ENCODE measurements at regions not wholly inside any gene's neighbourhood (a gene's known extent, or its start where the extent isn't known, plus 50 kb on each side); places are given as distances from the start of the nearest gene placed in this dataset.
A peak's percentile ranks its signal among the peaks of the same experiment; 100 is the strongest.

DNA sequence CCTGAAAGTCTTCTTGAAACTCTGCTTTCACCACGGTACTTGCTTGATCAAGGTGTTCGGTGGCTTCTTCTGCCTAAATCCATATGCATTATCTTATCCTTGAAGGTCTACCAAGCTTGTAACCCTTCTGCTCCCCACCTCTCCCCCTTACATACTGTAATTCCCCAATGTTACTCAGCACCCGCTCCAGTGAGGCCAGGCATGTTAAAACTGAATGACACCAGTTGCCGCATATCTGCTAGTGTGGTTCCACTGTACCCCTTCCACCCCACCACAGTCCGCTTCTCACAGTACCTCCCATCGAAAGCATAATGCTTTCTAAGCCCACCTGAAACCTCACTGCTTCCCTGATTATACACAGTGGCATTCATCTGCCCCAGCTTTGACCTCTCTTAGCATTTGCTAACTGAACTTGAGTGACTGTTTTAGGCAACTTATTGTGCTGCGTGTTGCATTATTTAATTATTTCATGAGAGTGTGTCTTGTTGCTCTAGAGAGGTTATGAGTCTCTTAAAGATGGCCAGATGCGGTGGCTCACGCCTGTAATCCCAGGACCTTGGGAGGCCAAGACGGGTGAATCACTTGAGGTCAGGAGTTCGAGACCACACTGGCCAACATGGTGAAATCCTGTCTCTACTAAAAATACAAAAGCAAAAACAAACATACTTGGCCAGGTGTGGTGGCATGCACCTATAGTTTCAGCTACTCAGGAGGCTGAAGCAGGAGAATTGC, 87.6 kb upstream of the MBNL2 start:
- no peak overlapping the region for H3K4me2 ChIP-seq (ENCODE audit: low read depth, low read length, poor library complexity, severe bottlenecking)
- H3K27ac ChIP-seq (ENCODE audit: low read length) = no peak overlapping the region
- peaks cover 4% of the 10 kb centered on the region; the same call in 1 of the 2 replicates for H3K4me1 ChIP-seq (ENCODE audit: low read length)
- H2AFZ ChIP-seq (ENCODE audit: low read length) = no peak overlapping the region
- no peak overlapping the region for H3K9ac ChIP-seq (ENCODE audit: low read length)
- H3K9me2 ChIP-seq (replicated peaks; ENCODE audit: insufficient read depth, low read length) = no peaks in the 10 kb centered on the region
- H3K27me3 ChIP-seq (ENCODE audit: low read length) = no peaks in the 10 kb centered on the region
- H3K9me3 ChIP-seq (ENCODE audit: low read length) = no peaks in the 10 kb centered on the region
- H3K79me2 ChIP-seq (ENCODE audit: low read length) = no peaks in the 10 kb centered on the region
- H4K20me1 ChIP-seq (ENCODE audit: insufficient read depth, low read depth, low read length) = no peaks in the 10 kb centered on the region
- no peak overlapping the region for H3K4me3 ChIP-seq (ENCODE audit: low read length)
- no peak for DNase-seq
- no peaks in the 10 kb centered on the region for H3K36me3 ChIP-seq (ENCODE audit: insufficient read depth, low read length)

GRCh38 chr13:97135883-97136282, 86.2 kb upstream of the MBNL2 start:
- Histone ChIP-seq H3K9me2 (replicated peaks; ENCODE audit: insufficient read depth, low read length) (no peaks in the 10 kb centered on the region), H3K9me3 (ENCODE audit: low read length) (no peaks in the 10 kb centered on the region), H3K27ac (ENCODE audit: low read length) (no peak overlapping the region), H3K27me3 (ENCODE audit: low read length) (no peaks in the 10 kb centered on the region), H3K36me3 (ENCODE audit: insufficient read depth, low read length) (no peaks in the 10 kb centered on the region), H3K4me1 (ENCODE audit: low read length) (peaks cover 4% of the 10 kb centered on the region; the same call in 1 of the 2 replicates), H3K9ac (ENCODE audit: low read length) (no peak overlapping the region), H3K4me3 (ENCODE audit: low read length) (no peak overlapping the region), H2AFZ (ENCODE audit: low read length) (no peak overlapping the region), H3K4me2 (ENCODE audit: low read depth, low read length, poor library complexity, severe bottlenecking) (no peak overlapping the region), H3K79me2 (ENCODE audit: low read length) (no peaks in the 10 kb centered on the region), H4K20me1 (ENCODE audit: insufficient read depth, low read depth, low read length) (no peaks in the 10 kb centered on the region)
- DNase-seq = no peak

- no peaks in the 10 kb centered on the region for H3K79me2 ChIP-seq (ENCODE audit: low read length)
- no peaks in the 10 kb centered on the region for H3K36me3 ChIP-seq (ENCODE audit: insufficient read depth, low read length)
- no peaks in the 10 kb centered on the region for H3K27me3 ChIP-seq (ENCODE audit: low read length)
- no peak overlapping the region for H3K4me2 ChIP-seq (ENCODE audit: low read depth, low read length, poor library complexity, severe bottlenecking)
- no peak overlapping the region for H3K4me3 ChIP-seq (ENCODE audit: low read length)
- H4K20me1 ChIP-seq (ENCODE audit: insufficient read depth, low read depth, low read length) = no peaks in the 10 kb centered on the region
- DNase-seq = no peak
- H2AFZ ChIP-seq (ENCODE audit: low read length) = no peak overlapping the region
- H3K27ac ChIP-seq (ENCODE audit: low read length) = no peak overlapping the region
- H3K9me3 ChIP-seq (ENCODE audit: low read length) = no peaks in the 10 kb centered on the region
- H3K9ac ChIP-seq (ENCODE audit: low read length) = no peak overlapping the region
- peaks cover 10% of the 10 kb centered on the region for H3K4me1 ChIP-seq (ENCODE audit: low read length)
- H3K9me2 ChIP-seq (replicated peaks; ENCODE audit: insufficient read depth, low read length) = no peaks in the 10 kb centered on the region
Observed at GRCh38 chr13:97136418-97136817, 85.7 kb upstream of the MBNL2 start.

- H3K27ac ChIP-seq (ENCODE audit: low read length) = no peak overlapping the region
- no peaks in the 10 kb centered on the region for H3K27me3 ChIP-seq (ENCODE audit: low read length)
- no peak overlapping the region for H3K9ac ChIP-seq (ENCODE audit: low read length)
- no peaks in the 10 kb centered on the region for H3K36me3 ChIP-seq (ENCODE audit: insufficient read depth, low read length)
- no peak overlapping the region for H3K4me2 ChIP-seq (ENCODE audit: low read depth, low read length, poor library complexity, severe bottlenecking)
- no peaks in the 10 kb centered on the region for H4K20me1 ChIP-seq (ENCODE audit: insufficient read depth, low read depth, low read length)
- H3K9me2 ChIP-seq (replicated peaks; ENCODE audit: insufficient read depth, low read length) = no peaks in the 10 kb centered on the region
- peaks cover 23% of the 10 kb centered on the region for H3K4me1 ChIP-seq (ENCODE audit: low read length)
- DNase-seq = no peak
- H3K9me3 ChIP-seq (ENCODE audit: low read length) = no peaks in the 10 kb centered on the region
- no peak overlapping the region for H3K4me3 ChIP-seq (ENCODE audit: low read length)
- H2AFZ ChIP-seq (ENCODE audit: low read length) = no peak overlapping the region
- H3K79me2 ChIP-seq (ENCODE audit: low read length) = no peaks in the 10 kb centered on the region
Observed at GRCh38 chr13:97139691-97140090, 82.4 kb upstream of the MBNL2 start.

DNA sequence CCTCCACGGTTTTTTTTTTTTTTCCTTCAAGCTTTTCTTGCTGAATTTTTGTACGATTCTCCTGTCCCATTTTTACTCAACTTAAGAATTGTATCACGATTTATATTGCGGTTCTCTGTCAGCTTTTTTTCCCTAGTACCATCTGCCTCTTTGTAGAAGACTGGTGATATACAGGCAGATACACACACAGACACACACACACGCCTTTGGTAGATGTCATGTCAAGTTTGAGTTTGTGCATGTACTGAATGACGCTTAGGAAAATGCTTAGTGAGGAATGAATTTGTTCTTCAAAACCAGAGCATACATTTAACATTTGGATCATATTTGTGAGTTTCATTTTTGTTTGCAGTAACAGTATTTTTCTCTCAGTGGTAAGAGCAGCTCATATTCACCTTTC, 82.0 kb upstream of the MBNL2 start:
- Histone ChIP-seq H3K27me3 (ENCODE audit: low read length) (no peaks in the 10 kb centered on the region), H3K9me3 (ENCODE audit: low read length) (no peaks in the 10 kb centered on the region), H3K36me3 (ENCODE audit: insufficient read depth, low read length) (no peaks in the 10 kb centered on the region), H3K79me2 (ENCODE audit: low read length) (no peaks in the 10 kb centered on the region), H3K4me2 (ENCODE audit: low read depth, low read length, poor library complexity, severe bottlenecking) (no peak overlapping the region), H3K4me3 (ENCODE audit: low read length) (no peak overlapping the region), H3K9ac (ENCODE audit: low read length) (no peak overlapping the region), H4K20me1 (ENCODE audit: insufficient read depth, low read depth, low read length) (no peaks in the 10 kb centered on the region), H3K27ac (ENCODE audit: low read length) (no peak overlapping the region), H3K9me2 (replicated peaks; ENCODE audit: insufficient read depth, low read length) (no peaks in the 10 kb centered on the region), H2AFZ (ENCODE audit: low read length) (no peak overlapping the region), H3K4me1 (ENCODE audit: low read length) (peaks cover 23% of the 10 kb centered on the region)
- no peak for DNase-seq

GRCh38 chr13:97140611-97141010, 81.5 kb upstream of the MBNL2 start:
- H3K27ac ChIP-seq (ENCODE audit: low read length) = no peak overlapping the region
- no peaks in the 10 kb centered on the region for H3K79me2 ChIP-seq (ENCODE audit: low read length)
- H2AFZ ChIP-seq (ENCODE audit: low read length) = no peak overlapping the region
- no peak overlapping the region for H3K4me2 ChIP-seq (ENCODE audit: low read depth, low read length, poor library complexity, severe bottlenecking)
- no peak for DNase-seq
- no peaks in the 10 kb centered on the region for H3K27me3 ChIP-seq (ENCODE audit: low read length)
- H4K20me1 ChIP-seq (ENCODE audit: insufficient read depth, low read depth, low read length) = no peaks in the 10 kb centered on the region
- H3K36me3 ChIP-seq (ENCODE audit: insufficient read depth, low read length) = no peaks in the 10 kb centered on the region
- no peak overlapping the region for H3K4me3 ChIP-seq (ENCODE audit: low read length)
- H3K4me1 ChIP-seq (ENCODE audit: low read length) = peaks cover 23% of the 10 kb centered on the region
- H3K9me3 ChIP-seq (ENCODE audit: low read length) = no peaks in the 10 kb centered on the region
- H3K9me2 ChIP-seq (replicated peaks; ENCODE audit: insufficient read depth, low read length) = no peaks in the 10 kb centered on the region
- H3K9ac ChIP-seq (ENCODE audit: low read length) = no peak overlapping the region

- peaks cover 23% of the 10 kb centered on the region for H3K4me1 ChIP-seq (ENCODE audit: low read length)
- peak overlapping the region; percentile 51 for H3K4me2 ChIP-seq (ENCODE audit: low read depth, low read length, poor library complexity, severe bottlenecking)
- H3K4me3 ChIP-seq (ENCODE audit: low read length) = no peak overlapping the region
- no peak overlapping the region for H3K9ac ChIP-seq (ENCODE audit: low read length)
- no peaks in the 10 kb centered on the region for H3K9me2 ChIP-seq (replicated peaks; ENCODE audit: insufficient read depth, low read length)
- DNase-seq = no peak
- H4K20me1 ChIP-seq (ENCODE audit: insufficient read depth, low read depth, low read length) = no peaks in the 10 kb centered on the region
- H3K27ac ChIP-seq (ENCODE audit: low read length) = no peak overlapping the region
- H2AFZ ChIP-seq (ENCODE audit: low read length) = no peak overlapping the region
- no peaks in the 10 kb centered on the region for H3K27me3 ChIP-seq (ENCODE audit: low read length)
- H3K79me2 ChIP-seq (ENCODE audit: low read length) = no peaks in the 10 kb centered on the region
- H3K9me3 ChIP-seq (ENCODE audit: low read length) = no peaks in the 10 kb centered on the region
- H3K36me3 ChIP-seq (ENCODE audit: insufficient read depth, low read length) = no peaks in the 10 kb centered on the region
Observed at GRCh38 chr13:97141097-97141496, 81.0 kb upstream of the MBNL2 start.

GRCh38 chr13:97141564-97142005, 80.5 kb upstream of the MBNL2 start:
- peak overlapping the region; percentile 51 for H3K4me2 ChIP-seq (ENCODE audit: low read depth, low read length, poor library complexity, severe bottlenecking)
- H3K9me3 ChIP-seq (ENCODE audit: low read length) = no peaks in the 10 kb centered on the region
- H3K36me3 ChIP-seq (ENCODE audit: insufficient read depth, low read length) = no peaks in the 10 kb centered on the region
- H3K9ac ChIP-seq (ENCODE audit: low read length) = no peak overlapping the region
- H3K79me2 ChIP-seq (ENCODE audit: low read length) = no peaks in the 10 kb centered on the region
- no peak overlapping the region for H3K27ac ChIP-seq (ENCODE audit: low read length)
- no peak for DNase-seq
- peaks cover 23% of the 10 kb centered on the region for H3K4me1 ChIP-seq (ENCODE audit: low read length)
- no peaks in the 10 kb centered on the region for H3K9me2 ChIP-seq (replicated peaks; ENCODE audit: insufficient read depth, low read length)
- H4K20me1 ChIP-seq (ENCODE audit: insufficient read depth, low read depth, low read length) = no peaks in the 10 kb centered on the region
- H3K4me3 ChIP-seq (ENCODE audit: low read length) = 0 out of 2 replicates have a peak overlapping the region, but pooled peaks have one; percentile 28
- no peaks in the 10 kb centered on the region for H3K27me3 ChIP-seq (ENCODE audit: low read length)
- no peak overlapping the region for H2AFZ ChIP-seq (ENCODE audit: low read length)

Data from Karpas-422 (cell line).